B cell (primary cell): ENCODE measurements at regions not wholly inside any gene's neighbourhood (a gene's known extent, or its start where the extent isn't known, plus 50 kb on each side); places are given as distances from the start of the nearest gene placed in this dataset.

Experiments used
- EZH2 ChIP-seq: IDR thresholded peaks from 2 replicates; pipeline ENCODE4 v1.6.1; 2012; ENCODE audit warnings: borderline replicate concordance, low read depth, mild to moderate bottlenecking, moderate library complexity, low read length; ENCODE audit not compliant: insufficient read depth, poor library complexity, severe bottlenecking
- TF ChIP-seq, protein P1 (sequence below): fragments of 200-600 bp; IDR thresholded peaks from one replicate; pipeline ENCODE4 v1.8.0; 2022; ENCODE audit warnings: antibody characterized with exemption, mild to moderate bottlenecking

DNA sequence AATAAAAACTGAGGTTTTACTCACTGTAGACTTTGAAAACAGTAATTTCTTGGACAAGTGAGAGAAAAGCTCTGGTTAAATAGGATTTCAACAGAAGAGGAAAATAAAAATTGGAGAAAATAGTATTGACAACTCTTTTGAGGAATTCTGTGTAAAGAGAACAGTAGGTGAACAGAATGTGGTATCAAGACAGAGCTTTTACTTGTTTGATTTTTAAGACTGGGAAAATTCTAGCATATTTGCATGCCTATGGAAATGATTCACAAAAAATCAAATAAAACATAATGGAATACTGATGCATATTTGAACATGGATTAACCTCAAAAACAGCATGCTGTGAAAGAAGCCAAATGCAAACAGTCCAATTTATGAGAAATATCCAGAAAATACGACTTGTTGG lies 504.6 kb downstream of the KCTD8 start:
- TF ChIP-seq, protein P1, sequence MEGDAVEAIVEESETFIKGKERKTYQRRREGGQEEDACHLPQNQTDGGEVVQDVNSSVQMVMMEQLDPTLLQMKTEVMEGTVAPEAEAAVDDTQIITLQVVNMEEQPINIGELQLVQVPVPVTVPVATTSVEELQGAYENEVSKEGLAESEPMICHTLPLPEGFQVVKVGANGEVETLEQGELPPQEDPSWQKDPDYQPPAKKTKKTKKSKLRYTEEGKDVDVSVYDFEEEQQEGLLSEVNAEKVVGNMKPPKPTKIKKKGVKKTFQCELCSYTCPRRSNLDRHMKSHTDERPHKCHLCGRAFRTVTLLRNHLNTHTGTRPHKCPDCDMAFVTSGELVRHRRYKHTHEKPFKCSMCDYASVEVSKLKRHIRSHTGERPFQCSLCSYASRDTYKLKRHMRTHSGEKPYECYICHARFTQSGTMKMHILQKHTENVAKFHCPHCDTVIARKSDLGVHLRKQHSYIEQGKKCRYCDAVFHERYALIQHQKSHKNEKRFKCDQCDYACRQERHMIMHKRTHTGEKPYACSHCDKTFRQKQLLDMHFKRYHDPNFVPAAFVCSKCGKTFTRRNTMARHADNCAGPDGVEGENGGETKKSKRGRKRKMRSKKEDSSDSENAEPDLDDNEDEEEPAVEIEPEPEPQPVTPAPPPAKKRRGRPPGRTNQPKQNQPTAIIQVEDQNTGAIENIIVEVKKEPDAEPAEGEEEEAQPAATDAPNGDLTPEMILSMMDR, result no peak
- TF ChIP-seq EZH2, result no peak
